Lower lobe of right lung (tissue), 2 donors: ENCODE measurements at regions not wholly inside any gene's neighbourhood (a gene's known extent, or its start where the extent isn't known, plus 50 kb on each side); places are given as distances from the start of the nearest gene placed in this dataset.

Source experiments
- ATAC-seq, 2 donors: fragments of 200-7000 bp; cut with Tn5 transposase; one replicate each; pipeline ENCODE4 v1.9.1; 2020 to 2022; ENCODE audit warnings: mild to moderate bottlenecking in 2 of 2, moderate library complexity in 2 of 2
- DNase-seq: peaks from one replicate; pipeline ENCODE4 v3.0.0-alpha.2; 2020
- H3K27ac ChIP-seq: fragments of 200-600 bp; one replicate; pipeline ENCODE4 v1.8.0; 2022
- H3K27me3 ChIP-seq: fragments of 200-600 bp; one replicate; pipeline ENCODE4 v1.8.0; 2022; ENCODE audit warnings: low read depth
- H3K36me3 ChIP-seq: fragments of 200-600 bp; one replicate; pipeline ENCODE4 v1.8.0; 2022; ENCODE audit warnings: mild to moderate bottlenecking
- H3K4me1 ChIP-seq: fragments of 200-600 bp; one replicate; pipeline ENCODE4 v1.8.0; 2022
- H3K4me3 ChIP-seq: fragments of 200-600 bp; one replicate; pipeline ENCODE4 v1.8.0; 2022; ENCODE audit warnings: mild to moderate bottlenecking
- H3K9me3 ChIP-seq: fragments of 200-600 bp; one replicate; pipeline ENCODE4 v1.8.0; 2022
- intact Hi-C: fragments of 100-400 bp; cut with DNase I; formaldehyde crosslinking; loops from one replicate; pipeline ENCODE4 v1.11.0; 2022
- TF ChIP-seq, protein P1 (sequence below): fragments of 200-600 bp; IDR thresholded peaks from one replicate; pipeline ENCODE4 v1.8.0; 2022; ENCODE audit warnings: antibody characterized with exemption, mild to moderate bottlenecking
- donor health status: DM: no; HTN: yes; CAD: no; lungs with severe emphysema.

DNA sequence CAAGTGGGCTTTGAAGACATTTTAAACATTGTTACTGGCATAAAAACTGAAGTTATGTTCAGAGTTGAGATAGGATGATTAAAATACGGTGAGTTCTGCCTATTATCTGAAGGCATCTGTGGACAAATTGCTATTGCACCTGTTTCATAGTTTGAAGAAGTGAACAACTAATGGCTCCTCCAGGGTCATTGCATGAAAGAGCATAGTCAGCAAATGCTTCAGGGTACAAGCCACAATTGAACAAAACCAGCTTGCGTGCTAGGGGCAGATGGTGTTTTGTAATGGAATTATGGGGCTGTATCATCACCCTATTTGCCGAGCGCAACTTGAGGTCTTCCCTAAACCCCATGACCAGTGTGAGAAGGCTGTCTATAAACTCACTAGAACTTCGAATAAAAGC is 369.1 kb downstream of the MTRR start:
- H3K27ac ChIP-seq, result no peak overlapping the region
- intact Hi-C loops, result no loop called here

GRCh38 chr5:8239198-8239597 is 370.2 kb downstream of the MTRR start:
- no peak for ATAC-seq
- Histone ChIP-seq H3K4me3 (no peak overlapping the region), H3K4me1 (no peaks in the 10 kb centered on the region), H3K9me3 (no peaks in the 10 kb centered on the region), H3K27ac (no peak overlapping the region), H3K27me3 (no peaks in the 10 kb centered on the region), H3K36me3 (no peaks in the 10 kb centered on the region)
- no peak for DNase-seq
- TF ChIP-seq, protein P1, sequence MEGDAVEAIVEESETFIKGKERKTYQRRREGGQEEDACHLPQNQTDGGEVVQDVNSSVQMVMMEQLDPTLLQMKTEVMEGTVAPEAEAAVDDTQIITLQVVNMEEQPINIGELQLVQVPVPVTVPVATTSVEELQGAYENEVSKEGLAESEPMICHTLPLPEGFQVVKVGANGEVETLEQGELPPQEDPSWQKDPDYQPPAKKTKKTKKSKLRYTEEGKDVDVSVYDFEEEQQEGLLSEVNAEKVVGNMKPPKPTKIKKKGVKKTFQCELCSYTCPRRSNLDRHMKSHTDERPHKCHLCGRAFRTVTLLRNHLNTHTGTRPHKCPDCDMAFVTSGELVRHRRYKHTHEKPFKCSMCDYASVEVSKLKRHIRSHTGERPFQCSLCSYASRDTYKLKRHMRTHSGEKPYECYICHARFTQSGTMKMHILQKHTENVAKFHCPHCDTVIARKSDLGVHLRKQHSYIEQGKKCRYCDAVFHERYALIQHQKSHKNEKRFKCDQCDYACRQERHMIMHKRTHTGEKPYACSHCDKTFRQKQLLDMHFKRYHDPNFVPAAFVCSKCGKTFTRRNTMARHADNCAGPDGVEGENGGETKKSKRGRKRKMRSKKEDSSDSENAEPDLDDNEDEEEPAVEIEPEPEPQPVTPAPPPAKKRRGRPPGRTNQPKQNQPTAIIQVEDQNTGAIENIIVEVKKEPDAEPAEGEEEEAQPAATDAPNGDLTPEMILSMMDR, result no peak
- intact Hi-C loops, result no loop called here

More for the DNA sequence above, 369.1 kb downstream of the MTRR start:
- Histone ChIP-seq H3K9me3 (no peaks in the 10 kb centered on the region), H3K4me3 (no peak overlapping the region), H3K27me3 (no peaks in the 10 kb centered on the region), H3K36me3 (no peaks in the 10 kb centered on the region), H3K4me1 (no peaks in the 10 kb centered on the region)
- ATAC-seq, result no peak
- TF ChIP-seq, protein P1, result no peak
- DNase-seq, result no peak

GRCh38 chr5:8239646-8240045 is 370.7 kb downstream of the MTRR start:
- no peaks in the 10 kb centered on the region for H3K4me1 ChIP-seq
- no peaks in the 10 kb centered on the region for H3K27me3 ChIP-seq
- TF ChIP-seq, protein P1, result no peak
- H3K36me3 ChIP-seq, result no peaks in the 10 kb centered on the region
- DNase-seq (no peak), ATAC-seq (no peak)
- no peak overlapping the region for H3K27ac ChIP-seq
- H3K4me3 ChIP-seq, result no peak overlapping the region
- intact Hi-C loops, result no loop called here
- no peaks in the 10 kb centered on the region for H3K9me3 ChIP-seq

DNA sequence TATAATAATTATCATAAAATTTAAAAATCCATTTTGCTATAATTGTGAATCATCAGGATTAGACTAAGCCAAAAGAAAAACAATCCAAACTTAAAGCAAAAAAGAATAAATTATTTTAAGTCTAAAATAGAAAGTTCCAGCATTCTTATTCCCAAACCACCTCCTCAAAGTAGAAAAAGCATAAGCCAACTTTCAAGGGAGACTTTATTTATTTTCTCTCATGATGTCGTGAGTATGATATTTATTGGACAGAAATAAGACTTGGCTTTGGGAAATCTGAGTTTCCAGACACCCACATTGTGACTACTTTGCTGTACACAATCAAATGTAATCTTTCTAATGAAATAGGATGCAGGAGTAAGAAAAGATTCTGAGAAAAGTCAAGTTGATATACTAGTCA is 372.1 kb downstream of the MTRR start:
- Histone ChIP-seq H3K4me3 (no peak overlapping the region), H3K9me3 (no peaks in the 10 kb centered on the region), H3K27ac (no peak overlapping the region), H3K4me1 (no peaks in the 10 kb centered on the region), H3K27me3 (no peaks in the 10 kb centered on the region), H3K36me3 (no peaks in the 10 kb centered on the region)
- intact Hi-C loops, result no loop called here
- ATAC-seq (no peak), DNase-seq (no peak)
- TF ChIP-seq, protein P1, result no peak

DNA sequence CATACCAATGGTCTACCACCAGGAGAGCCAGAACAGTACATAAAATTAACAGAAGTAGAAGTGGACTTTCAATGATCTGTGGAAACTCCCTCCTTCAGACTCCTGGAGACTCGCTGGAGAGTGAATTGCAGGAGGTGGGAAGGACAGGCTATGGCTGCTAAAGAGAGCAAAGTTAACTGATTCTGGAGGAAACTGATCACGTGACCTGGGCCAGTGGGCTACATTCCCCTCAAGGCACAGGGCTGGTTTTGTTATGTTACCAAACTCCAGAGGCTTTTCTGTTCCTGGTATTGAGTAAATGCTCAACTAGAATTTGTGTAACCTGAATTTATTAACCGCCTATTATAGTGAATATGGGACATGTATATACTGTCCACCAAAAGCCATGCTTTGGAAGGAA is 372.6 kb downstream of the MTRR start:
- no peak overlapping the region for H3K4me3 ChIP-seq
- H3K9me3 ChIP-seq, result no peaks in the 10 kb centered on the region
- no peaks in the 10 kb centered on the region for H3K36me3 ChIP-seq
- H3K4me1 ChIP-seq, result no peaks in the 10 kb centered on the region
- no peak for ATAC-seq
- TF ChIP-seq, protein P1, result no peak
- H3K27ac ChIP-seq, result no peak overlapping the region
- H3K27me3 ChIP-seq, result no peaks in the 10 kb centered on the region
- no peak for DNase-seq
- intact Hi-C loops, result no loop called here
